ENCODE measurements at regions not wholly inside any gene's neighbourhood (a gene's known extent, or its start where the extent isn't known, plus 50 kb on each side); places are given as distances from the start of the nearest gene placed in this dataset.
"Not testable (repeated sequence)": the region's sequence is repeated elsewhere in the genome, so short reads cannot be mapped to it uniquely, and the experiment has no call there.

DNA sequence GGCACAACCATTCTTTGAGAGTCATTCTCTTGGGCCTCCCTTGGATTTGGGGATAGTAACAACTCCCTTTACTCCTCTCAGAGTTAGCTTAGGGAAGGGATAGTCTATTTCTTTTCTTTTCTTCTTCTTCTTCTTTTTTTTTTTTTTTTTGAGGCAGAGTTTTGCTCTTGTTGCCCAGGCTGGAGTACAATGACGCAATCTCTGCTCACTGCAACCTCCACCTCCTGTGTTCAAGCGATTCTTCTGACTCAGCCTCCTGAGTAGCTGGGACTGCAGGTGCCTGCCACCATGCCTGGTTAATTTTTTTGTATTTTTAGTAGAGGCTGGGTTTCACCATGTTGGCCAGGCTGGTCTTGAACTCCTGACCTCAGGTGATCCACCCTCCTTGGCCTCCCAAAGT lies 465.8 kb downstream of the PLCL1 start:
- TF ChIP-seq, protein P1, sequence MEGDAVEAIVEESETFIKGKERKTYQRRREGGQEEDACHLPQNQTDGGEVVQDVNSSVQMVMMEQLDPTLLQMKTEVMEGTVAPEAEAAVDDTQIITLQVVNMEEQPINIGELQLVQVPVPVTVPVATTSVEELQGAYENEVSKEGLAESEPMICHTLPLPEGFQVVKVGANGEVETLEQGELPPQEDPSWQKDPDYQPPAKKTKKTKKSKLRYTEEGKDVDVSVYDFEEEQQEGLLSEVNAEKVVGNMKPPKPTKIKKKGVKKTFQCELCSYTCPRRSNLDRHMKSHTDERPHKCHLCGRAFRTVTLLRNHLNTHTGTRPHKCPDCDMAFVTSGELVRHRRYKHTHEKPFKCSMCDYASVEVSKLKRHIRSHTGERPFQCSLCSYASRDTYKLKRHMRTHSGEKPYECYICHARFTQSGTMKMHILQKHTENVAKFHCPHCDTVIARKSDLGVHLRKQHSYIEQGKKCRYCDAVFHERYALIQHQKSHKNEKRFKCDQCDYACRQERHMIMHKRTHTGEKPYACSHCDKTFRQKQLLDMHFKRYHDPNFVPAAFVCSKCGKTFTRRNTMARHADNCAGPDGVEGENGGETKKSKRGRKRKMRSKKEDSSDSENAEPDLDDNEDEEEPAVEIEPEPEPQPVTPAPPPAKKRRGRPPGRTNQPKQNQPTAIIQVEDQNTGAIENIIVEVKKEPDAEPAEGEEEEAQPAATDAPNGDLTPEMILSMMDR (IDR thresholded peaks at IDR 0.05) = not testable (repeated sequence)
- not testable (repeated sequence) for TF ChIP-seq POLR2AphosphoS5 (IDR thresholded peaks at IDR 0.05)

Measured in sigmoid colon (tissue), 4 donors.